Liver (tissue), 3 donors: ENCODE measurements at regions not wholly inside any gene's neighbourhood (a gene's known extent, or its start where the extent isn't known, plus 50 kb on each side); places are given as distances from the start of the nearest gene placed in this dataset.

Source experiments
- CTCF ChIP-seq: fragments of 150-350 bp; IDR thresholded peaks from 2 replicates; pipeline ENCODE4 v1.5.1; 2017; ENCODE audit warnings: improper control_type of control experiment, low read depth, low read length; ENCODE audit not compliant: missing input control
- MAX ChIP-seq: IDR thresholded peaks from 2 replicates; pipeline ENCODE4 v1.6.1; 2016; ENCODE audit warnings: antibody characterized with exemption
- SP1 ChIP-seq: IDR thresholded peaks from 2 replicates; pipeline ENCODE4 v1.6.1; 2018; ENCODE audit warnings: antibody characterized with exemption, mild to moderate bottlenecking
- donor health status: healthy.
- donor health status: healthy.

GRCh38 chr11:44365616-44366015 lies 55.7 kb upstream of the ALX4 start:
- TF ChIP-seq CTCF (no peak), MAX (no peak), SP1 (no peak)
